ENCODE measurements at regions not wholly inside any gene's neighbourhood (a gene's known extent, or its start where the extent isn't known, plus 50 kb on each side); places are given as distances from the start of the nearest gene placed in this dataset.

DNA sequence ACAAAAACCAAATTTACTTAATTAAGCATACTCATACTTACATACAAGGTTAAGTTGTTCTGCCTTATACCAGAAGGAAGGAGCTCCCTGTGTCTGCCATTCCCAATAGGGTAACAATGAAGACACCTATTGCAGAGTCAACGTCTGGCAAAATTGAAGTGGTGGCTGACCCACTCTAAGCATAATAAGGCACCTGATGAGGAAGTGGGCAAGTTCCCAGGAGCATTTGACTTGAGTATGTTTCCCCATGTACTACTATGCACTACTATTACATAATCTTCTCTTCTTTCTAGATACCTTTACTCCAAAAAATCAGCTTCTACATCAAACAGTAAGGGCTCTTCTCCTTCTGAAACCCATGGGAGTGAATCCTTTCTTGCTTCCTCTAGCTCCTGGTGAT, 591.5 kb downstream of the PPARGC1A start:
- TF ChIP-seq EZH2 (IDR thresholded peaks at IDR 0.05; ENCODE audit: low read length, unreplicated experiment) (no peak), EZH2phosphoT487 (IDR thresholded peaks at IDR 0.05; ENCODE audit: borderline replicate concordance, low read length) (no peak)
- TF ChIP-seq, protein P1, sequence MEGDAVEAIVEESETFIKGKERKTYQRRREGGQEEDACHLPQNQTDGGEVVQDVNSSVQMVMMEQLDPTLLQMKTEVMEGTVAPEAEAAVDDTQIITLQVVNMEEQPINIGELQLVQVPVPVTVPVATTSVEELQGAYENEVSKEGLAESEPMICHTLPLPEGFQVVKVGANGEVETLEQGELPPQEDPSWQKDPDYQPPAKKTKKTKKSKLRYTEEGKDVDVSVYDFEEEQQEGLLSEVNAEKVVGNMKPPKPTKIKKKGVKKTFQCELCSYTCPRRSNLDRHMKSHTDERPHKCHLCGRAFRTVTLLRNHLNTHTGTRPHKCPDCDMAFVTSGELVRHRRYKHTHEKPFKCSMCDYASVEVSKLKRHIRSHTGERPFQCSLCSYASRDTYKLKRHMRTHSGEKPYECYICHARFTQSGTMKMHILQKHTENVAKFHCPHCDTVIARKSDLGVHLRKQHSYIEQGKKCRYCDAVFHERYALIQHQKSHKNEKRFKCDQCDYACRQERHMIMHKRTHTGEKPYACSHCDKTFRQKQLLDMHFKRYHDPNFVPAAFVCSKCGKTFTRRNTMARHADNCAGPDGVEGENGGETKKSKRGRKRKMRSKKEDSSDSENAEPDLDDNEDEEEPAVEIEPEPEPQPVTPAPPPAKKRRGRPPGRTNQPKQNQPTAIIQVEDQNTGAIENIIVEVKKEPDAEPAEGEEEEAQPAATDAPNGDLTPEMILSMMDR (conservative IDR thresholded peaks at IDR 0.05; ENCODE audit: low read depth, low read length): no peak

All from PC-3 (cell line).